RCC 7860 (cell line): ENCODE measurements at regions not wholly inside any gene's neighbourhood (a gene's known extent, or its start where the extent isn't known, plus 50 kb on each side); places are given as distances from the start of the nearest gene placed in this dataset.

ENCODE experiments used
- DNase-seq: peaks from one replicate; pipeline ENCODE4 v3.0.0-alpha.2; 2015; ENCODE audit warnings: low spot score
- FAIRE-seq: peaks from 2 replicates; lab custom pipeline; 2012; peaks lifted over from hg19 to GRCh38; lab: Jason Lieb, UNC

DNA sequence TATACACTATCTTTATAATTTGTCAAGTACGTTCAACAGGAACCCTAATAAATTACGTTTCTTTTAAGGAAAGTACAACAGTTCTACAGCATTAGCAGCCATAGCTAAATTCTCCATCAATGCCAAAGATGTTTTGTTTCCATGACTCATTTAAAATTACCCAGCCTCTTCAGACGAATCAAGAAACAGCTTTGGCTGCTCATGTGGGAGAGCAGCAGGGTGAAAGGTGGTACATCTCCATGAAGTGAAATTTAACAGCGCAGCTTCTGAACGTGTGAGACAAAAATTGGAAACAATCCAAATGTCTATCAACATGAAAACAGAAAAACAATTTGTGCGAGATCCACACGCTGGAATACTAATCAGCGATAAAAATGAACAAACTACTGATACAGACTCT, 327.3 kb upstream of the CDH6 start:
- peak; percentile 23 for FAIRE-seq
- DNase-seq: no peak

DNA sequence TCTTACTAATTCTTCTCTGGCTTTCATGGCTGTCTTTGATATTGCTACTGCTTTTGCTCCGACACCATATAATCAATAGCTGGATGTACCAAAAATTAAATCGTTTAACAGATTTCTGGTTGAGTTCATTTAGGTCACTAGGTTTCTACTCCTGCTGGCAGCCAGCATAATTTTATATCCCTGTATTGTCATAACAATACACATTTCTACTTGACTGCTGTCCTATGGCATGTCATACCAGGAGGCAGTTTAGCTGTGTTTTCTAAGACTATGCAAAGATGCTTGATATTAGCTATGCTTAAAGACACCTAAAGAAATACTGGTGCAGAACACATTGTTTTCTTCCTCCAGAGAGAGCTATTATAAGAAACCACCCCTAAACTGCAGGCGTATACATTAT, 337.2 kb upstream of the CDH6 start:
- FAIRE-seq (no peak), DNase-seq (no peak)

DNA sequence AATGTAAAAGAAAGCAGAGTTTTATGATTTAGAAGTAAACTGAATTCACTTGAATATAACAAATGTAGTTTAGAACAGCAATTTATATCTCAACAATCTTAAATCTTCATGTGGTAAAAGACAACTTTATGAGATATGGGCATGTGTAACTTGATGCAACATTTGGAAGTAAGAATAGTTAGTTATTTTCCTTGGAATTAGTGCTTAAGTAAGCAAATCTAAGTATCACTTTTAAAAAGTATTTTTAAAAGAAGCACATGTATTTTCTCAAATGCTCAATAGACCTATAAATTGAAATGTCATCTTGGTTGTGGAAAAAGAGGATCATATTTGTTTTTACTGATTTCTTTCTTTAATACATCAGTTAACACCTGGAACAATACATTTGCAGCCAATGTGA, 340.3 kb upstream of the CDH6 start:
- FAIRE-seq: peak; percentile 55
- no peak for DNase-seq

DNA sequence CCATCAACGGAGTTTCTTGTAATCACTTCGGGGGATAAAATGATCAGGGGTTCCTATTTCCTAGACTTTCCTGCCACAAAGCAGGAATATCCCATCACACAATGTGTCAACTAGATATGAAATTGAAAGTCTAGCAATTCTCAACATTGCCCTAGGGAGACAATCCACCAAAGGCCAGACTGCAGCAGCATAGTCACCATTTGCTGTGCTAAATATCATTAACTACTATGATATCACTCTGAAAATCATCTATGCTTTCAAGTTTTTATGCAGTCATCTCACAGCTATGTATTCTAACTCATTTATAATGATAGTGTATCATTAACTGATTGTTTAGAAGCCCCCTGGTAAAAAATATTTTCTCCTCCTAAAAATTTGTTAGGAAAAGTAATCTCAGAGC, 342.6 kb upstream of the CDH6 start:
- FAIRE-seq (peak; percentile 81), DNase-seq (peak; percentile 54)

DNA sequence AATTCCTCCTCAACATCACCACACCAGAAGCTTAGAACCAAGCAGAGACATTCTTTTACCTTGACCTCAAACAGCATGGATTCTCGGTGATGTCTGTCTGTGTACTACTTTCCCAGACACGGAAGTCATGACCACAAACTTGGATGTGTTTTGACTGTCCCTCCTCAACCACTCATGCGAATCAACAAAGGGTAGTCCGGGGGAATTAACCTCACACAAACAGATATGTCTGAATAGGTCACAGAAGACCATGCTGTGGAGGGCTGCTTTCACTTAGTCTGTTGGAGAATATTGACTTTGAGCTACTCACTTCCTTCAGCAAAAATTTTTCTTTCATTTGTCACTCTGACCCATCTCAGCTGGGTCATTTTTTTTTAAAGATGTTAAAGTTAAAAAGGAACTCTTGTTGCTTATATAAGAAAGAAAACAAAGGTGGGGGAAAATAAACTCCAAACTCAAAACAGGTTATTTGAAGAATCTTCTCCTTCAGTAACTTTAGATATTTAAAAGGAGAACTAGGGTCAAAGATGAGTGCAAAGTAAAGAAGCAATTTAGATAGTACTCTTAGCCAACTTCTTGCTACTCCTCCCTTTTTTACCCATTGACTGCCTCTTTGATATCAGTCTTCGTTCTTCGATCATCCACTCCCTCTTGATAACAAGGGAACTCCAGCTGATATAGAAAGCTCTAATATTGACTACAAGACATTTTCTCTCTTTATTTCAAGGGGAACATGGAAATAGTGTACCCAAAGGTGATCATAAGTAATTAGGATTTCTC, 343.4 kb upstream of the CDH6 start:
- peak; percentile 100 for FAIRE-seq
- DNase-seq: peak; percentile 100

DNA sequence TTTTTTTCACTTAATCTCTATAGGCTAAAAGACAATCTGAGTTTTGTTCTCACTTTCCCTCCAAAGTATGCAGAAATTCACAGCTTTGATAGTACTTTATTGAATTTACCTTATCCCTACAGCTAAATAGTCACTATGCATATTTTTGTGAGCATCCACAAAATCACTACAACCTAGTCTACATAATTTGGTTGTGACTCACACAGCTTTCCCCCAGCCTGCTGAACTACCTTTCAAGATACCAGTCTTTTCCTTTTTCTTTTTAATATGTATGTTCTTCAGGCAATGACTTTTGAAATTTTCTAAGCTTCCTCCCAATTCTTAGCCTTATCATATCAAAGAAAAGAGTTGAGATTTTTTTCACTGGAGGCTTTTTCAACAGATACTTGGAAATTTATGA, 347.3 kb upstream of the CDH6 start:
- DNase-seq (peak; percentile 25), FAIRE-seq (peak; percentile 83)

DNA sequence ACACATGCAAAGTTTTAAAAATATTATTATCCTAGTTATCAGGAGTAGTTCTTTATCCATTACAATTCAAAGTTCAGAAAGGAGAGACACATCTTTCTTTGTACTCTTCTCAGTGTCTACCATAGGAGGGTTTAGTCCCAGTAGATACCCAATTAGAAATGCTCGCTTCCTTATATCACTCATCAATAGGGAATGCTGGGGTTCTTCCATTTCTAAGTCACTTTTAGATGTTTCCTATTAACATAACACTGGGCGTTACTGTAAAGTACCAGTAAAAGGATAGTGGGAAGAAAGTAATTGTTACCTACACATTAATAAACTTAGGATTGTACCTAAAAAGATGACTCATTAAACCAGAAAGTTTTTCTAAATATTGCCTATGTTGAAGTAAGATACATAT, 348.3 kb upstream of the CDH6 start:
- DNase-seq (no peak), FAIRE-seq (no peak)

DNA sequence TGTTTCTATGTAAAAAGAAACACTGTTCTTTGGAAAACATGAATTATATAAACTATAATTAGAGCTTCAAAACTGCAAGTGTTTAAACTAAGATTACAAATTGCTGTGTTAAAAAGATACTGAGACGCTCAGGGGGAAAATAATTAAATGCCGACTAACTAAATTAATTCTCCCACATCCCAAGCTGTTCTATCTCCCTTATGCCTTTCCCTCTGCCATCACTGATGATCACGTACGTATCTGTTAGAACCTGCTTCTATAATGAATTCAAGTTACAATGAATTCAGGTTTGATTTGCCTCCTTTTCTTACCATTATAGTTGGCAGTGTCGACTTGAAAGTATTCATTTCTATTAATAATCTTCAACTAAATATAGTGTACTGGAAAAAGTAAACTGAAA, 349.9 kb upstream of the CDH6 start:
- no peak for FAIRE-seq
- DNase-seq: no peak

DNA sequence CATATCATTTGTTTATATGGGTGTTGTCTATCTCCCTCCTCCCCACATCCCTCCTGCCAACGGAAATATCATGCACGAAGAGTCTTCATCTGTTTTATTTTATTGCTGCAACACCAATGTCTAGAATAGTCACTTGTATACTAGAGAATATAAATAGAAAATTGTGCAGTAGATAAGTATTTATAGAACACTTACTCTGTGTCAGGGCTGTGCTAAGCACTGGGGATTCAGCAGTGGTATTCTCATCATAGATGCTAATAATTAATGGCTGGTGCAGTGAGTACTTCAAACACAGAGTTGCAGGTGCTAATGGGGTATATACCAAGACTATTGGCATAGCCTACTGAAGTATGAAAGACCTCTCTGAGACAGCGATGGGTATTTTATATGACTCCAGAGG, 353.5 kb upstream of the CDH6 start:
- no peak for DNase-seq
- FAIRE-seq: no peak

DNA sequence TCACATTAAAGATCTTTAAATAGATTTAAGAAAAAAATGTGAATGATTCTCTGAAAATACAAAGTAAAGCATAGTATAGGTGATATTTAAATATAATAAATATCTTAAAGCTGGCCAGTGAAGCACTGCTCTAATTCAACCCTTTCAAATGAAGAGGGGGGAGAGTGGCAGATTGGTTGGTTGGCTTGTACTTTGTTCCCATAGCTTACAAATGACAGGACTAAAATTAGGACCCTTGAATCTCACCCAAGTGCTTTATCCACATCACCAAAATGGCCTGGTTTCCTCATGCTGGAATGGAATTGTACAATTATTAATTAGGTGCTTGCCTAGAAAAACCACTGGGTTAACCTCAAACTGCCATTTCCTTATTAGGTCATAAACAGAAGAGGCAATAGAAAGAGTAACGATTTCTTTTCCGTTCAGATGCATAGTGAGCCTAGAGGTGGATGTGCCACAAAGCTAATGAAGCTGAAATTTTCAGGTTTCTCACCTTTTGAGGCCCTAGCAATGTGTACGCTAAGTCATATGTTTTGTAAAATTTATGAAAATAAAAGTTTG, 354.5 kb upstream of the CDH6 start:
- peak; percentile 51 for DNase-seq
- FAIRE-seq: peak; percentile 91

DNA sequence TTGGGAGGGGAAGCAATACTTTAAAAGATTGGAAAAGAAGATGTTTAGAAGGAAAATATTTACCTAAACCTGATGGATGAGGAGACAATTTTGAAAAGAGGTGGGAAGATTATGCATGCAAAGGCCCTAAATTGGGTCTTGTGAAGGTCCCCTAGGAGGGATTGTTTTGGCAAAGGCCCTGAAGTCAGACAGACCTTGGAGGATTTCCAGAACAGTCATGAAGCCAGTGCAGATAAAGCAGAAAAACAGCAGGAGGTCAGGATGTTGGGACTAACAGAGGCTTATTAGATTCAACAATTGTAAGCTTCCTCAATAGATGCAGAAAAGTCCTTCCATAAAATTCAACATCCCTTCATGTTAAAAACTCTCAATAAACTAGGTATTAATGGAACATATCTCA, 361.0 kb upstream of the CDH6 start:
- FAIRE-seq (no peak), DNase-seq (no peak)

DNA sequence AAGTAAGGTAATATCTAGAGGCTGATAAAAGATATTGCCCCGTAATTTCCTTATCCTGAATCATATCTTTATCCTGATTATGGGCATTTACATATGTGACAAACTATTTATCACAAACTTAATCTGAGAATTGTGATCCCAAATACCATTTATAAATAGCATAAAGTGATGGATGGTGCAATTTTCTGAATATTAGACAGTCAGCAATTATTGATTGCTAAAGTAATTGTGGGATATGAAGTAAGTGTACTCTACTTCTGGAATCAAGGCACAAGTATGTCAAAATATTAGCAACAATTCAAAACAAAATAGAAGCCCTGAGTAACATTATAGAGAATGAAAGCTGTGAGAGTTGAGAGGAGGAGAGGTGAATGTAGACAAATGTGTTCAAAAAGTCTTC, 361.9 kb upstream of the CDH6 start:
- FAIRE-seq (no peak), DNase-seq (no peak)

DNA sequence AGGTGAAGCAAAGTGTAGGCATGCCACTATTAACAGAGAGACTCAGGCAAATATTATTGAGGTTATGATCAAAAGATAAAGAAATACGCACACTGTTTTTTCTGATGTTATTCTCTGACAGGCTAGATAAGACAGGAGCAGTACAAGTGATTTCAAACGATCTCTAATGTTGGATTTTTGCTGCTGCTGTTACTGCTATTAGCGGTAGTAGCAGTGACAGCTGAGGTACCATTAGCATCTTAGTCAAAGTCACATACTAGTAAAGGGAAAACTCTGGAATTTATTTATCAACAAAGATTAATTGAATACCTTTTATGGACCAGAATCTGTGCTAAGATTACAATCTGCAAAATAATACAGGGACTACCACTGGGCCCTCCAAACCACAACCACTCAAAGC, 362.4 kb upstream of the CDH6 start:
- DNase-seq (no peak), FAIRE-seq (no peak)

DNA sequence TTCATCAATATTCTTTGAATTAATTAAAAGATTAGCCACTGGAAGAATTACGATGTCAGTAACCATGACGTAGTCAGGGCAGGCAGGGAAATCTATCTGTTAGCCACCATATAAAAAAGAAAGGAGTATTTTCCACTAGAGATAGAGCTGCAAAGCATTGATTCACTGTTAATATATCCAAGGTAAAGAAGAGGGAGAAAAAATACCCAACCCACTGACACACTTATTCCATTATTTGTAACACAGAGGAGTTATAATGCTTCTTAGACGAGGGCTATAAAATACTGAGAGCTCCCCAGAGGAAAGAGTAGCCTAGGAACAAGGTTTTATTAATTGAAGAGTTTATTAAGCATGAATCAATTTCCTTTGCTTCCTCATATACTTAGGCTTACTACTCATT, 382.2 kb upstream of the CDH6 start:
- FAIRE-seq: no peak
- no peak for DNase-seq

DNA sequence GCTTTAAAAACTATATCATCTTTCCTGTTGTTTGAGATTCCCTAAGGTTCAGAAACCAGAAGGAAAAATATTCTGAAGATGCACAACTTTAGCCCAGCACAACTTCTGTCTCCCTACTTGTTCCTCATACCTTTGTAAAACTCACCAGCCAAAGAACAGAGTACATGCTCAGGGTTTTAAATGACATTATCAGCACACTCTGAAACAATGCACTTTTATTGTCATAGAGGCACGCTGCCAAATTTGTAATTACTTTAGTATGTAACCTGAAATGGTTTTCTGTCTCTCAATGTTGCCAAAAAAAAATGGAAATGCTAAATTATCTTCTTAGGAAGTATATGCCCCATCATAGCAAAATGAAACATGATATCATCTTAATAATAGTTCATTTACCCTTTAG, 383.6 kb upstream of the CDH6 start:
- FAIRE-seq (no peak), DNase-seq (no peak)

DNA sequence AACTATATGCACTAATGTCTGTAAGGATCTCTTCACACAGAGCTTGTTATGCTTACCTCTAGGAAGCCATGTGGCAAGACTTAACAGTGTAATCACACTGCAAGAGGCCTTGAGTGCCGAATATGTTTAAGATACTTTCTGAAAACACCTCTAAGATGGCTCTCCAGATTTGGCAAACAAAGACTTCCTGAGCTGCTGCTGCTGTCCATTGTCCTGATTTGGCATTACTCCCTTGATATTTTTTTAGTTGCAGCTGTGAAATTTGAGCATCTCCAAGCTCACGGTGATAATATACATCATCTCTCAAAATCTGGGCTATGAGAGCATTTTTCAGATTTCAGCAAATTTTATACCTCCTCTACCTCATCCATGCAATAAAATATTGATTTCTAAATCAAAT, 384.5 kb upstream of the CDH6 start:
- FAIRE-seq (no peak), DNase-seq (no peak)

DNA sequence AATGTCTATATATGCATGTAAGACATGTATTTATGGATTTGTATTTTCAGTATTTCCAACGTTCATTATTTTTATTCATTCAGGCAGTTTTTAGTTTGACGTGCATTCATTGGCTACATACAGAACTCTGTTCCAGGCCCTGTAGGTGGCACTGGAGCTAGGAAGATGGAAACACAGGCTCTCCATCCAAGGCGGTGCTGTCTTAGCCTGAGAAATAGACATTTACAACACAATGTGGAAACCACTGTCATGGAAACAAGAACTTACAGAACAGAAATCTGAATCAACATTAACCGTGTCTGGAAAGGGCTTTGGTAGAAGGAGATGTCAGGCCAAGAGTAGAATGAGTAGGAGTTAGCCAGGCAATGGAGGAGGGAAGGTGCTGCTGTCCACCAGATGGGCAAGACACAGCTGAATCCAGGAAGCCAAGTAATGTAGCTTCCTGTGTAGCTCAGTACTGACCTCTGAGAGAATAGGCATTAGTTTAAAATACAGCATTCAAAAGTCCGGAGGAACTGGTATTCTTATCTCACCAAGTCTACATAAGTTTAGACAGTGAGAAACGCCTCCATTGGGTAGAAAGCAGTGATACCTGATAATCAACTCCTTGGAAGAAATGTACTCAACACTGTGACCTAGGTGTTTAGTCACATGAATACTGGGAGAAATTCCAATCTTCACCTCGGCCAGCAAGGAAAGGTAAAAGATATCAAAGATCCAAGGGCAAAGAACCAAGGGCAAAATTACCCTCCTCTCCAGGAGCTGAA, 388.6 kb upstream of the CDH6 start:
- FAIRE-seq: peak; percentile 21
- peak; percentile 24 for DNase-seq

DNA sequence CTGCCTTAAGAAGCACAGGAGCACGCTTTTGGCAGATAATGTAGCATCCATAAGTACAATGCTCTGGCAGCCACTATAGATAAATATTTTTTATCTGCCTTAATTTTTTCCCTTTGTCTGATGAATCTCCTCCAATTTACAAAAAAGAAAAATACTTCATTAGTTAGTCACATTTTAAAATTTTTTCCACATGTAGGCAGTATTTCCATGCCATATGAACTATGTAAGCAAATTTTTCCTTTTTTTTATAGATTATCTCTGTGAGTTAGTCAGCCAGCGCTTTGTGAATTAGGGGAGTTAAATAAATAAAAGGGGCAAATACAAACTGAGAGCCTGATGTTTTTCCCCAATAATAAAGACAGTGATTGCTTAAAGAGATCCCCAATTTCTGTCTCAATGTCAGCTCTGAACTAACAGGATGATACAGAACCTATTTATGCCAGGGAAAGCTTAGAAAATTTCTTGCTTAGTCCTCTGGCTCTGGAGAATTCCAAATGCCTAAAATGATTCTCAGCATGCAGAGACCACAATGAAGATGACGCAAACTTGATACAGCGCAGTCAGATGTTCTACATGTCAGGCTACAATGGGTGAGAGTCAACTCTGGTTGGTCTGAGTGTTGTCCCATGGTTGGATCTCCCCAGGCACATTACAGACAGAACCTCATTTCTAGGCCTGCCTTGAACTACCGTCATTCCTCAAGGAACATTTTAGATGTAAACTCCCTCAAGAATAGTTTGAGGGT, 390.4 kb upstream of the CDH6 start:
- DNase-seq (no peak), FAIRE-seq (no peak)

DNA sequence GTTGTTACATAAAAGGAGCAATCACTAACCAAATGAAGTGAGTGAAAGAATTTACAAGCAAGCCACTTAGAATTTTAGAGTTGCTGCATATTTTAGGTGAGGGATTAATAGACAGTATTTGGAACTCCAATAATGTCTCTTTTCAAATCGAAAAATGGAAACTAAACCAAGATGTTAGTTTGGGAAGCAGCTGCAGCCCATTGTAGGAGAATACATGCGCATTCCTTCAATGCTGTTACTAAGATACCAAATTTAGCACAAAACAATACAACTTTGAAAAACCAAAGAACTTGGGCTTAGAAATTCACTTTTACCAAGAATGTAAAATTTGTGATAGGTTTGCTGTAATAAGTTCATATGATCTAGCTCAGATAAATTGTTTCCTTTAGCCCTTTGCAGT, 411.8 kb upstream of the CDH6 start:
- DNase-seq (no peak), FAIRE-seq (no peak)

DNA sequence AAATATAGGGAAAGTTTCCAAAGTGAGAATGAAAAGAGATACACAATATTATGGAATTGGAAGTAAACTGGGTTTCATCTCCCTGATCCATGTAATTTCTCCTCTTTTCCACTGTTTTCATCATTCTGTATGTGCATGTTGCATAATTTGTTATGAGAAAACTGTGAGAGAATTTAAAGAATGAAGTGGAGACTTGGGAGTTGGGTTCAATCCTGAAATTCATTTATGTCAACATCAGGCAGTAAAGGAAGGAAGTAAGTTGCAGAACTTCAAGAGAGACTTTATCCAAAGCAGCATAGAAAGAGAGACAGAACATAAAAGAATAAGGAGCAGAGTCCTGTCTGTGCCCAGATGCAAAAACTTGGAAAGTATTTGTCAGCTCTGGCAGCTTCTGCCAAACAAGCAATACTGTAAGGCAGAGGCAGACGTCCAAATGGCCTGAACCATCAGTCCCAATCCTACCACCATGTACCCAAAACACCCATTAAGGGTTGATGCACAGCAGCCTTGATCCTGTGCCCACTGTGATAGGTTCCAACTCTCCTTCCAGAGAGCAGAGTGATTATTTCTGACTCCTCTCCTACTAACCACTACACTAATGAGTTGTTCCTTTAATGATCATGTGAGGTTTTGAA, 425.3 kb upstream of the CDH6 start:
- FAIRE-seq (no peak), DNase-seq (no peak)

DNA sequence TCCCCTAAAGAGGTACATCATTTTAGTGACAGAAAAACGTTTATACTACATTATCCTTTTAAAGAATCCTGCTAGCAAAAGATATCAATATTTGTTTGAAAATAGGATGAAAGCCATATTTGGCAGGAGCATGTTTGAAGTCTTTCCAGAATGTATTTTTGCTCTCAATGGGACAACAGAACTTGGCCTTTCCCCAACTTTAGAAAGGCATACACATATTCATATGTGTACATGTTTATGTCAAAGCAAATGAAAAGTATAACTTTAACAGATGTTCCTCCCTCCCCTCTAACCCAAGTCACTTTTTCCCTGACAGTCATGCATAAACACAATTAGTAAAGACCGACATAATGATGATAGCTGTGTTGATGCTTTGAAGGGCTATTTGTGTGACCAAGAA, 427.8 kb upstream of the CDH6 start:
- DNase-seq (no peak), FAIRE-seq (no peak)
